Hepatic stellate cell (primary cell): ENCODE measurements at regions not wholly inside any gene's neighbourhood (a gene's known extent, or its start where the extent isn't known, plus 50 kb on each side); places are given as distances from the start of the nearest gene placed in this dataset.
"Not testable (repeated sequence)": the region's sequence is repeated elsewhere in the genome, so short reads cannot be mapped to it uniquely, and the experiment has no call there.

ENCODE experiments used
- DNase-seq: peaks from one replicate; pipeline ENCODE4 v3.0.0; 2011; ENCODE audit warnings: low spot score

DNA sequence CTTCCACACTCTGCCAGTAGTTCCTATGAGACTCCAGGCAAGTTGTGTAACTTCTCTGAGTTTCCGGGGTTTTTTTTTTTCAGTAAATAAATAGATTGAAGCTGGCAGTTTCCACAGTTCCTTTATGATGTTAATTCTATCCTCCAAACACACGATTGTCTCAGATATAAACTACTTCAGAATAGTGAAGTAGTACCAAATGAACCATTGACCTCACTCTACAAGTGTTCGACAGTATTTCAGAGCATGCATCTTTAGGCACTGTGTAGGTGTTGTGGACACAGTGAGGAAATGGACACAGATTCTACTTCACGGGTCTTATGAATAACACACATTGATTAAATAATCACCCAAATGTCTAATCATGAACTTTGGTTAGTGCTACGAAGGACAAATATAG is 136.1 kb upstream of the IGSF10 start:
- DNase-seq: no peak

DNA sequence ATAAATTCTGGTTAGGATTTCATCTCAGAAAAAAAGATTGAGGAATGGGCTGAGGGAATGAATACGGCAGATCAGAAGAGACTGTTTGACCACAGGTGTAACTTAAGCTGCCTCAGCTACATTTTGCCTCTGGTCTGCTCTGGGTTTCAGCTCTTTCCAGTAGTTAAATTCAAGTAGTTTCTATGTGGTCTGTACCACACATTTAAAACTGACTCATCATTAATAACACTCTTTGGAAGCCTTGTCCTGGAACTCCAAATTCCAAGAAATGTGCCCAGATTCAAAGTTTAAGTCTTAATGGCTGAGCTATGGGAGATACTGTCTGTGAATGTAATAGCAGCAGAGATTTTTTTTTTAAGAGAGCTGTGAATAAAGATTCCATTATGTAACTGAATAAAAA is 133.1 kb upstream of the IGSF10 start:
- DNase-seq: no peak

DNA sequence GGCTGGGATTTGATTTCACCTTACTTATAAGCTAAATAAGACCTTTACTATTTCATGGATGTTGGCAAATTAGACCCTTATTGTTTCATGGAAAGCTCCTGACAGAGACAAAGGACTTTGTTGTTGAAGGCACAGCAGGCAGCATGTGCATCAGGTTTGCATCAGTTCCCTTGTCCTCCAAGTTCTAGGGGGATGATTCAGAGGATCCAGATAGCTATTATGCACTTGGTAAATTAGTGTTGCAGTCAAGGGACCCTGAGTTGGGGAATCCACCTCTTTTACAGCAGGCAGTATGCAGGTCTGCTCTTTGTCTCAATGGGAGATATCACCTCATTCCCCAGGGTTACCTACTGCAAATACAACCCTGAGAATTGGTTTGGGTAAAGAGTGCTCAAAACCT is 131.4 kb upstream of the IGSF10 start:
- DNase-seq: no peak

- no peak for DNase-seq
Measured at GRCh38 chr3:151591441-151591840, 130.6 kb upstream of the IGSF10 start.

- no peak for DNase-seq
Measured at GRCh38 chr3:151589311-151589710, 128.4 kb upstream of the IGSF10 start.

GRCh38 chr3:151587659-151588058 is 126.8 kb upstream of the IGSF10 start:
- DNase-seq: not testable (repeated sequence)

GRCh38 chr3:151584566-151584965 is 123.7 kb upstream of the IGSF10 start:
- DNase-seq: no peak

DNA sequence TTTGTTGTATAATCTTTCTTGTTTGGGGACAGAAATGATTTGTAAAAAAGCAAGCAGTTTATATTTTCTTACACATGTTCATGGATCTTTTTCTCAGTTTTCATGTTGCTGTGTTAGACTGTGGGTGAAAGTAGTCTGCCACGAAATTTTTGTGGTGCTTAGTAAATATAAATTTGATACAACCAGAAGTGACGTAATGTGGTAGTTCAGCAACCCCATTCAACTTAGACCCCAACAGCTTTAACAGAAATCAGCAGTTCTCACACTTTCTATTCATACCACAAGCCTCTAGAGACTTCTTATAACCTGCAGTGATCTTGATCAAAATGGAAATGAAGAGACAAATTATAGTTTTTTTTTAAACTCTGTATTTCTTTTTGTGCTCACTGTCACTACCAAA is 120.2 kb upstream of the IGSF10 start:
- no peak for DNase-seq

DNA sequence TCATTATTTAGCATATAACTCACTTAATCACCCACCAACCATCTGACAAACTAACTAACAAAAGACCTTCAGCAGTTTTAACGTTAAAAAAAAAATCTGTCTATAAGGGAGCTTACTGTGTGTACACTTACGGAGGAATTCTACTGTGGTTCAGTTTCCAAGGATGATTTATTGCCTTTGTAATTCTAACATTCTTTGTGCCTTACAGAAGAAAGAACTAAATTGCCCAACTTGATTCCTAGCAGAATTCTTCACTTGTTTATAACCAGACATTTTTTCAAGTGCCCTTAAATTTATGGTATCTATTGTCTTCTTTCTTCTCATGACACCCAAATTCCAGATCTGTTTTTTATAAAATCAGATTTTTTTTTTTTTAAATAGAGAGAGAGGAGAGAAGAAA is 119.7 kb upstream of the IGSF10 start:
- peak; percentile 5 for DNase-seq

- no peak for DNase-seq
Measured at GRCh38 chr3:151579571-151580270, 118.9 kb upstream of the IGSF10 start.

GRCh38 chr3:151578495-151578894 is 117.6 kb upstream of the IGSF10 start:
- DNase-seq: no peak

- no peak for DNase-seq
Measured at GRCh38 chr3:151576511-151577137, 115.8 kb upstream of the IGSF10 start.

DNA sequence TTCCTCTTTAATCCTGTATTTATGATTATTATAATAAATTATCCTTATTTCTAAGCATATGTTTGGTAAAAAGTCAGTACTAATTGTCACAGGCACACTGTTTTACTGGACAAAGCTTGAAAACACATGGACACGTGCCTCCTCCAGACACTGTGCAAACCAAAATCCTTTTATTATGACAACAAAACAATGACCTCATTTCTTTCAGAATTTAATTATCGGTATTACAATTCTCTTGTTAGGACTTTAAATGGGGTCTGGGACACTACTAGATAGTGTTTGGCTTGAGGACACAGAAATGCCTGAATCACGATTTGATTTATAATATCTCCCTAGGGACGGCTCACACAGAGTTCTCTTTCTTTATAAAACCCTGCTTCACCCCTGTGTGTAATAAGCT is 107.3 kb upstream of the IGSF10 start:
- DNase-seq: no peak

- DNase-seq: no peak
Measured at GRCh38 chr3:151567477-151567876, 106.6 kb upstream of the IGSF10 start.

GRCh38 chr3:151564261-151564660 is 103.4 kb upstream of the IGSF10 start:
- no peak for DNase-seq

GRCh38 chr3:151563305-151563704 is 102.4 kb upstream of the IGSF10 start:
- DNase-seq: no peak

- no peak for DNase-seq
Measured at GRCh38 chr3:151562891-151563290, 102.0 kb upstream of the IGSF10 start.

DNA sequence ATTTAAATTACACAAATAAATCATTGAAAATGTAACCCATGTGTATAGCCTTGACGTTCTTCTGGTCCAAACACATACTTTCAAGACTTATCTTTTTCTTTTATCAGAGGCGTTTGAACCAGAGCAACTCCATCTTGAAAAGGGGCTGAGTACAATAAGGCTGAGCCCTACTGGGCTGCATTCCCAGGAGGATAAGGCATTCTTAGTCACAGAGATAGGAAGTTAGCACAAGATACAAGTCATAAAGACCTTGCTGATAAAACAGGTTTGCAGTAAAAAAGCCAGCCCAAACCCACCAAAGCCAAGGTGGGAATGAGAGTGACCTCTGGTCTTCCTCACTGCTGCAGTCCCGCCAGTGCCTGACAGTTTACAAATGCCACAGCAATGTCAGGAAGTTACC is 101.0 kb upstream of the IGSF10 start:
- no peak for DNase-seq

- DNase-seq: no peak
Measured at GRCh38 chr3:151560738-151561137, 99.9 kb upstream of the IGSF10 start.

DNA sequence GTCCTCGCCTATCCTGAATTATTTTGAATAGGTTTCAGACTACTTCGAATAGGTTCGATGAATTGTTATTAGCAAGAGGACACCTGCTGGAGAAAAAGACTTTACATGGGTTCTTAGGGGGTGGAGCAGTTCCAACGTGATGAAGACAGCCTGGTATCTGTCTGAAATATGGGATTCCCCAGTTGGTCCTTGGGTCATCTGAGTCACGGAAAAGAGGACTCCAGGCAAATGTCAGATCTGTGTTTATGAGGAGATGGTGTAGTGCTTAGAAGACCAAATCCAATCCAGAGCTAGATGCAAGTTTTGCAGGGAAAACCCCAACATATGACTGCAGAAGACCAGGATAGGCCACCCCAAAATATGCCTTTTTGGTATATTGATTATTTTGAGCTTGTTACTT is 98.9 kb upstream of the IGSF10 start:
- DNase-seq: no peak

GRCh38 chr3:151558661-151559060 is 97.8 kb upstream of the IGSF10 start:
- no peak for DNase-seq

DNA sequence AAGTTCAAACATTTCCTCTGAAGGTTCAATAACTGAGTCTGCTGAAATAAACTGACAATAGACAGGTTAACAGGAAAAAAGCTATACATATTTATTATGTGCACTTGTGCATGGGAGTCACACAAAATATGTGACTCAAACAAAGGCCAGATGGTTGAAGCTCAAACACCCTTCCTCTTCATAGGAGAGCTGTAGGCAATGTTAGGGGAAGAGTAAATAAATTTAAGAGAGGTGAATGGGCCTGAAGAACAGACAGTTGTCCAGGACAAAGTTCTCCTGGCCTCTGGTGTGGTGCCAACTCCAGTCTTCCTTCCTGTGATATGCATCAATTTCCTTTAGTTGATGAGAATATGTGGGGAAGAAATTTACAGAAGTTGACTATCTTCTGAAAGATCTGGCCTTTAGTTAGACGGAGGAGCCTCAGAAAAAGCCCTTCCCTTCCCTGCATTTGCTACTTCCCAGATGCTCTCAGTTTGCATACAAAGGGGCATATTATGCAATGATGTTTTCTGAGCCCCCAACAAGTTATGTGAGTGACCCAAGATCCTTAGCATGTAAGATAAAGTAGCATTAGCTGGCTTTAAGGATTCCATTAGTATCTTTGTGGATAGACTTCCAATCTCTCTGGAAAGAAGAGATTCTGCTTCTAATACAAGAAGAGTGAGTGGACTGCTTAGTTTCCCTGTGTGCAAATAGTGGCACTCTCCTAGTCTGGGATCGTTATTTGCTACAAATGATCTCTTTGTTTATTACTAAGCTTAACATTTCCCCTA is 96.4 kb upstream of the IGSF10 start:
- DNase-seq: no peak

GRCh38 chr3:151556596-151556995 is 95.7 kb upstream of the IGSF10 start:
- no peak for DNase-seq
